T-helper 2 cell treated with Interferon-gamma antibody and Interleukin-4, amounts not matched to agents 100 ng/mL and 5 ng/mL, for 36 hours (primary cell): ENCODE measurements at regions not wholly inside any gene's neighbourhood (a gene's known extent, or its start where the extent isn't known, plus 50 kb on each side); places are given as distances from the start of the nearest gene placed in this dataset.
"Not testable (repeated sequence)": the region's sequence is repeated elsewhere in the genome, so short reads cannot be mapped to it uniquely, and the experiment has no call there.

ENCODE experiments used
- intact Hi-C: fragments of 100-400 bp; cut with micrococcal nuclease; formaldehyde crosslinking; loops from one replicate; pipeline ENCODE4 v1.15.1; 2023

GRCh38 chr7:146057958-146058357 lies 58.6 kb upstream of the CNTNAP2 start:
- intact Hi-C loops = no loop called here

GRCh38 chr7:146054909-146055308 lies 61.7 kb upstream of the CNTNAP2 start:
- intact Hi-C loops = no loop called here

GRCh38 chr7:146053492-146053891 lies 63.1 kb upstream of the CNTNAP2 start:
- intact Hi-C loops = no loop called here

- intact Hi-C loops = not testable (repeated sequence)
Observed at GRCh38 chr7:146043310-146043709, 73.3 kb upstream of the CNTNAP2 start.

GRCh38 chr7:146028251-146028750 lies 88.3 kb upstream of the CNTNAP2 start:
- intact Hi-C loops = no loop called here

GRCh38 chr7:146027243-146027642 lies 89.4 kb upstream of the CNTNAP2 start:
- intact Hi-C loops = no loop called here

- intact Hi-C loops = no loop called here
Observed at GRCh38 chr7:146022776-146023175, 93.8 kb upstream of the CNTNAP2 start.

GRCh38 chr7:146019041-146020004 lies 97.3 kb upstream of the CNTNAP2 start:
- intact Hi-C loops = not testable (repeated sequence)

GRCh38 chr7:146017366-146017765 lies 99.2 kb upstream of the CNTNAP2 start:
- intact Hi-C loops = not testable (repeated sequence)

- intact Hi-C loops = not testable (repeated sequence)
Observed at GRCh38 chr7:146014154-146014553, 102.4 kb upstream of the CNTNAP2 start.

GRCh38 chr7:146008293-146008692 lies 108.3 kb upstream of the CNTNAP2 start:
- intact Hi-C loops = no loop called here

- intact Hi-C loops = no loop called here
Observed at GRCh38 chr7:146004805-146005204, 111.8 kb upstream of the CNTNAP2 start.

- intact Hi-C loops = no loop called here
Observed at GRCh38 chr7:146002431-146003078, 114.0 kb upstream of the CNTNAP2 start.

GRCh38 chr7:146002008-146002407 lies 114.6 kb upstream of the CNTNAP2 start:
- intact Hi-C loops = no loop called here

- intact Hi-C loops = no loop called here
Observed at GRCh38 chr7:146000882-146001281, 115.7 kb upstream of the CNTNAP2 start.

- intact Hi-C loops = no loop called here
Observed at GRCh38 chr7:145989469-145989868, 127.1 kb upstream of the CNTNAP2 start.

- intact Hi-C loops = no loop called here
Observed at GRCh38 chr7:145986248-145986874, 130.2 kb upstream of the CNTNAP2 start.

GRCh38 chr7:145978769-145979168 lies 137.8 kb upstream of the CNTNAP2 start:
- intact Hi-C loops = no loop called here

- intact Hi-C loops = no loop called here
Observed at GRCh38 chr7:145959981-145960380, 156.6 kb upstream of the CNTNAP2 start.

GRCh38 chr7:145957160-145957890 lies 159.3 kb upstream of the CNTNAP2 start:
- intact Hi-C loops = no loop called here

GRCh38 chr7:145951566-145951965 lies 165.0 kb upstream of the CNTNAP2 start:
- intact Hi-C loops = no loop called here
